IMR-90 (cell line): ENCODE measurements at regions not wholly inside any gene's neighbourhood (a gene's known extent, or its start where the extent isn't known, plus 50 kb on each side); places are given as distances from the start of the nearest gene placed in this dataset.

Experiments
- ATAC-seq: fragments of 200-7000 bp; cut with Tn5 transposase; 2 replicates; pipeline ENCODE4 v1.9.1; 2020; ENCODE audit warnings: low read depth, mild to moderate bottlenecking, moderate library complexity
- BruUV-seq: library from RNA; stranded (reverse); fragments of 400-500 nt; replicated peaks from 2 replicates; lab custom pipeline; 2021; lab: Mats Ljungman, UMichigan
- CTCF ChIA-PET: fragments of 300-600 bp; formaldehyde crosslinking; extraction: SDS; loops from one replicate; lab custom pipeline; 2021; ENCODE audit warnings: antibody characterized with exemption; lab: Yijun Ruan, JAX
- POLR2A ChIA-PET: fragments of 300-600 bp; sonication (Branson Sonifier 250); formaldehyde crosslinking; loops from one replicate; lab custom pipeline; 2022; ENCODE audit warnings: antibody characterized with exemption; ENCODE audit not compliant: unreplicated experiment; lab: Charles Lee
- DNase-seq: peaks from one replicate; pipeline ENCODE4 v3.0.0; 2013
- H2AFZ ChIP-seq: replicated peaks from 2 replicates; pipeline ENCODE3; 2013; ENCODE audit warnings: low read length, mild to moderate bottlenecking; ENCODE audit not compliant: poor library complexity
- H2AK5ac ChIP-seq: 2 replicates; pipeline ENCODE4 v1.6.1; 2013; ENCODE audit warnings: low read depth, low read length, inconsistent platforms
- H2AK9ac ChIP-seq: replicated peaks from 2 replicates; pipeline ENCODE3; 2013; ENCODE audit warnings: mild to moderate bottlenecking, low read depth, low read length, moderate library complexity; ENCODE audit not compliant: poor library complexity
- H2BK120ac ChIP-seq: 2 replicates; pipeline ENCODE4 v1.6.1; 2013; ENCODE audit warnings: low read depth, low read length, inconsistent platforms
- H2BK15ac ChIP-seq: 3 replicates; pipeline ENCODE4 v1.6.1; 2013; ENCODE audit warnings: low read depth, low read length, inconsistent platforms
- H2BK20ac ChIP-seq: 2 replicates; pipeline ENCODE4 v1.6.1; 2013; ENCODE audit warnings: low read depth, mild to moderate bottlenecking, inconsistent platforms, low read length, moderate library complexity
- H2BK5ac ChIP-seq: 2 replicates; pipeline ENCODE4 v1.6.1; 2013; ENCODE audit warnings: mild to moderate bottlenecking, low read depth, low read length, inconsistent platforms; ENCODE audit not compliant: poor library complexity, severe bottlenecking
- H3K14ac ChIP-seq: replicated peaks from 2 replicates; pipeline ENCODE4 v1.6.1; 2013; ENCODE audit warnings: low read depth, low read length, inconsistent platforms
- H3K18ac ChIP-seq: 2 replicates; pipeline ENCODE4 v1.6.1; 2013; ENCODE audit warnings: low read depth, low read length, control low read depth
- H3K23ac ChIP-seq: 2 replicates; pipeline ENCODE4 v1.6.1; 2013; ENCODE audit warnings: low read depth, low read length, inconsistent platforms
- H3K27ac ChIP-seq: 2 replicates; pipeline ENCODE4 v1.5.1; 2013; ENCODE audit warnings: mild to moderate bottlenecking, control low read depth, low read length; ENCODE audit not compliant: insufficient read depth
- H3K27me3 ChIP-seq: 2 replicates; pipeline ENCODE4 v1.6.1; 2013; ENCODE audit warnings: low read length; ENCODE audit not compliant: control insufficient read depth, insufficient read depth
- H3K36me3 ChIP-seq: 2 replicates; pipeline ENCODE4 v1.6.1; 2013; ENCODE audit warnings: low read length, mixed read lengths; ENCODE audit not compliant: control insufficient read depth, insufficient read depth
- H3K4ac ChIP-seq: 2 replicates; pipeline ENCODE4 v1.6.1; 2013; ENCODE audit warnings: low read depth, low read length, inconsistent platforms
- H3K4me1 ChIP-seq: 2 replicates; pipeline ENCODE4 v1.6.1; 2013; ENCODE audit warnings: low read length, mixed read lengths; ENCODE audit not compliant: control insufficient read depth, insufficient read depth
- H3K4me2 ChIP-seq: 2 replicates; pipeline ENCODE4 v1.6.1; 2013; ENCODE audit warnings: low read depth, mild to moderate bottlenecking, control low read depth, low read length, moderate library complexity
- H3K4me3 ChIP-seq: 2 replicates; pipeline ENCODE4 v1.5.1; 2013; ENCODE audit warnings: low read depth, mild to moderate bottlenecking, control low read depth, low read length, moderate library complexity; ENCODE audit not compliant: insufficient read depth
- H3K56ac ChIP-seq: 2 replicates; pipeline ENCODE4 v1.6.1; 2013; ENCODE audit warnings: low read length, inconsistent platforms; ENCODE audit not compliant: insufficient read depth; ENCODE audit errors: extremely low read depth
- H3K79me1 ChIP-seq, 2 experiments: 2 replicates each; pipeline ENCODE4 v1.6.1; 2013; ENCODE audit warnings: low read length in 2 of 2, inconsistent platforms in 1 of 2, low read depth in 1 of 2
- H3K9ac ChIP-seq: 2 replicates; pipeline ENCODE4 v1.6.1; 2013; ENCODE audit warnings: low read depth, low read length, control low read depth
- H3K9me1 ChIP-seq: 2 replicates; pipeline ENCODE4 v1.6.1; 2013; ENCODE audit warnings: low read length, inconsistent platforms; ENCODE audit not compliant: insufficient read depth
- H3K9me3 ChIP-seq: 2 replicates; pipeline ENCODE4 v1.6.1; 2013; ENCODE audit warnings: low read length; ENCODE audit not compliant: control insufficient read depth, insufficient read depth
- H4K20me1 ChIP-seq: 2 replicates; pipeline ENCODE4 v1.6.1; 2013; ENCODE audit warnings: low read length, inconsistent platforms; ENCODE audit not compliant: insufficient read depth
- H4K5ac ChIP-seq: 2 replicates; pipeline ENCODE4 v1.6.1; 2013; ENCODE audit warnings: mild to moderate bottlenecking, low read depth, low read length, control low read depth
- H4K8ac ChIP-seq, 2 experiments: 2 replicates each; pipeline ENCODE4 v1.6.1; 2013; ENCODE audit warnings: low read depth in 2 of 2, low read length in 2 of 2, control low read depth in 1 of 2, inconsistent platforms in 1 of 2
- H4K91ac ChIP-seq: 2 replicates; pipeline ENCODE4 v1.6.1; 2013; ENCODE audit warnings: low read depth, low read length, inconsistent platforms; ENCODE audit not compliant: insufficient read depth
- SMC3 ChIP-seq: fragments of 150-350 bp; IDR thresholded peaks from 2 replicates; pipeline ENCODE4 v1.6.1; 2016; ENCODE audit warnings: low read depth, mild to moderate bottlenecking, antibody characterized with exemption, low read length, moderate library complexity
- WGBS, 2 experiments: methylation state at CpG; one replicate each; pipeline versions ENCODE4 v1.1.5 to v1.1.7; 2013; ENCODE audit warnings: missing lambda C conversion rate in 2 of 2; ENCODE audit not compliant: insufficient read length in 1 of 2; ENCODE audit errors: extremely low coverage in 2 of 2; 5-methylcytosine and 5-hydroxymethylcytosine counted together
- dilution Hi-C: fragments of 300-500 bp; cut with HindIII; formaldehyde crosslinking; loops from one replicate; pipeline ENCODE4 v1.14.3; 2018; ENCODE audit warnings: low sequenced_read_pairs; ENCODE audit not compliant: unreplicated experiment
- in situ Hi-C: fragments of 300-500 bp; cut with MboI; formaldehyde crosslinking; loops from 3 replicates; pipeline ENCODE4 v1.14.3; 2019; ENCODE audit warnings: low sequenced_read_pairs, inconsistent platforms, mixed read lengths
- intact Hi-C: fragments of 100-400 bp; cut with micrococcal nuclease; formaldehyde crosslinking; loops from 2 replicates; pipeline ENCODE4 v1.10.0; 2022

GRCh38 chr2:10224734-10225133, 78.0 kb upstream of the HPCAL1 start:
- peaks cover 6% of the 10 kb centered on the region; the same call in 1 of the 2 replicates for H3K9me1 ChIP-seq
- BruUV-seq, result no TSS peak
- H4K91ac ChIP-seq, result no peak overlapping the region
- H3K36me3 ChIP-seq, result no peaks in the 10 kb centered on the region
- H2AK5ac ChIP-seq, result no peak overlapping the region
- no peak overlapping the region for H3K4me3 ChIP-seq
- intact Hi-C loops (no loop called here), dilution Hi-C loops (no loop called here), in situ Hi-C loops (no loop called here)
- no peak overlapping the region for H2AFZ ChIP-seq
- ChIA-PET POLR2A (no interaction called here), CTCF (no interaction called here)
- no peak overlapping the region for H3K56ac ChIP-seq
- no peak overlapping the region for H3K23ac ChIP-seq
- no peak for TF ChIP-seq SMC3
- no peak overlapping the region for H3K27ac ChIP-seq
- peaks cover 8% of the 10 kb centered on the region for H3K4me1 ChIP-seq
- ATAC-seq (no peak), DNase-seq (no peak)
- H3K4me2 ChIP-seq, result no peak overlapping the region
- no peak overlapping the region for H4K5ac ChIP-seq
- no peaks in the 10 kb centered on the region for H3K9me3 ChIP-seq
- WGBS, 2 experiments, result 100% methylated on average over 2 of the region's 7 CpGs; no CpG with 5 or more reads in 1 of the 2 experiments
- H3K79me1 ChIP-seq, result no peaks in the 10 kb centered on the region
- no peak overlapping the region for H3K4ac ChIP-seq
- H3K14ac ChIP-seq, result no peak overlapping the region
- no peak overlapping the region for H3K9ac ChIP-seq
- no peak overlapping the region for H2BK5ac ChIP-seq
- H2BK20ac ChIP-seq, result no peak overlapping the region
- no peaks in the 10 kb centered on the region for H4K20me1 ChIP-seq
- H2AK9ac ChIP-seq, result no peak overlapping the region
- peaks cover 8% of the 10 kb centered on the region for H3K27me3 ChIP-seq
- H4K8ac ChIP-seq, result no peak overlapping the region
- no peak overlapping the region for H2BK15ac ChIP-seq
- no peak overlapping the region for H3K18ac ChIP-seq
- no peak overlapping the region for H2BK120ac ChIP-seq
